ENCODE measurements at regions not wholly inside any gene's neighbourhood (a gene's known extent, or its start where the extent isn't known, plus 50 kb on each side); places are given as distances from the start of the nearest gene placed in this dataset.
"Not testable (repeated sequence)": the region's sequence is repeated elsewhere in the genome, so short reads cannot be mapped to it uniquely, and the experiment has no call there.

DNA sequence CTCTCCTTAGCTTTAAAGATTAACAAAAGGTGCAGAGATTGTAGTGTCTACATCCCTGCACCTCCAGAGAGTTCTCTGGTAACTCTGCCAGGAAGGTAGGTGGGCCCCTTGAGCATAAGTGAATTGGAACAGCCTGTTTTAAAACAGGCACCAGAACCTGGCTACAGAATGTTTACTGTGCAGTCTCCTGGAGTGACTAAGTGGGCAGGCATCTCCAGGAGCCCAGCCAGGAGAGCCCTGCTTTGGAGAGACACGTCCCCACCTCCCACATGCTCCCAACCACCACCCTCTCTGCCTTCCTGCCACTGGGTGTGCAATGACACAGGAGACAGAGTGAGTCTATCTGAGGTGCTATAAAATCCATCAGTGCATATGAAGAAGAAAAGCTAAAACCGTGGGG is 110.3 kb upstream of the EYA4 start:
- TF ChIP-seq SUZ12 (IDR thresholded peaks at IDR 0.05; ENCODE audit: extremely low read depth, insufficient read depth, insufficient read length) (no peak), YY1 (IDR thresholded peaks at IDR 0.05; ENCODE audit: insufficient read depth, insufficient read length) (no peak), ZNF274 (IDR thresholded peaks at IDR 0.05; ENCODE audit: low read depth, low read length) (no peak)
- DNase-seq (ENCODE audit: low read depth, low spot score), result no peak
- Histone ChIP-seq H3K27me3 (ENCODE audit: insufficient read depth, insufficient read length) (no peaks in the 10 kb centered on the region), H3K9ac (ENCODE audit: insufficient read length, low read depth) (no peak overlapping the region), H3K36me3 (ENCODE audit: insufficient read depth, insufficient read length, low read length) (no peaks in the 10 kb centered on the region), H3K4me3 (ENCODE audit: insufficient read length, low read depth) (no peak overlapping the region), H3K9me3 (ENCODE audit: insufficient read depth, low read length) (no peaks in the 10 kb centered on the region), H3K4me1 (ENCODE audit: insufficient read depth, insufficient read length) (no peaks in the 10 kb centered on the region)

DNA sequence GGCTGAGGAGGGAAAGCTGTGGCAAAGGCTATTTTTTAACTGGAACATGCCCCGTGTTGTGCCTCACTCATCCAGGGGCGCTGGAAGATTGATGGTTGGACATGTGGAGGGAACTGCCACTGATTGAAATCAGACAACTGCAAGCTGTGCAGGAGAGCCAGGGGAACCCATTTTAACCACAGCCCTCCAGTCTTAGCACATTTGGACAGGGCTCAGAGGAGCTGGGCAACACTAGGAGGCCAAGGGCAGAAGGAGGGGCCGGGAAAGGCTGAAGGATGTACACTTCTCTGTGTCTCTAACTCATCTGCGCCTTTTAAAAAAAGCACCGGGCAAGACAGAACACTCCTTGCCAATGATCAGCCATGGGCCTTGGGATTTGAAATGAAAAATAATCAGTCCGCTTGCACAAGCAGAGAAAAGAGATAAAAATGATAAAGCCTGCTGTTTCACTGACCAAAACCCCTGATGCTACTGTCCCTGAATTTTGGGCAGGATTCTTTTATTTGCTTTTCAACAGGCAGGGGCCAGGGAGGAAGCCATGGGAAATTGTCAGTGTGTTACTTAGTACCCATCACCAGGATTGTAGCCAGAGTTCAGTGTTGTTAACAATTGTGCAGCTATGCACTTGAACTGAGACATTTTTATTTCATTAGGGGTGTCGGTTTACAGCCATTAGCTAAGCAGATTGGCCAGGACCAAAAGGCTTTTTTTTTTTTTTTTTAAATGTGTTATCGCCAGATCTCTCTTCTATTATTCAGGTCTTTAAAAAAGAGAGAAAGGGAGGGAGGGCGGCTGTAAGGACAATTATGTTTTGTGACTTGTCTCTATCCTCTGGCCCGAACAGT is 109.3 kb upstream of the EYA4 start:
- Histone ChIP-seq H3K4me3 (ENCODE audit: insufficient read length, low read depth) (no peak overlapping the region), H3K9ac (ENCODE audit: insufficient read length, low read depth) (no peak overlapping the region), H3K36me3 (ENCODE audit: insufficient read depth, insufficient read length, low read length) (no peaks in the 10 kb centered on the region), H3K4me1 (ENCODE audit: insufficient read depth, insufficient read length) (no peaks in the 10 kb centered on the region), H3K9me3 (ENCODE audit: insufficient read depth, low read length) (no peaks in the 10 kb centered on the region), H3K27me3 (ENCODE audit: insufficient read depth, insufficient read length) (no peaks in the 10 kb centered on the region)
- TF ChIP-seq YY1 (IDR thresholded peaks at IDR 0.05; ENCODE audit: insufficient read depth, insufficient read length) (no peak), ZNF274 (IDR thresholded peaks at IDR 0.05; ENCODE audit: low read depth, low read length) (no peak), SUZ12 (IDR thresholded peaks at IDR 0.05; ENCODE audit: extremely low read depth, insufficient read depth, insufficient read length) (no peak)
- no peak for DNase-seq (ENCODE audit: low read depth, low spot score)

DNA sequence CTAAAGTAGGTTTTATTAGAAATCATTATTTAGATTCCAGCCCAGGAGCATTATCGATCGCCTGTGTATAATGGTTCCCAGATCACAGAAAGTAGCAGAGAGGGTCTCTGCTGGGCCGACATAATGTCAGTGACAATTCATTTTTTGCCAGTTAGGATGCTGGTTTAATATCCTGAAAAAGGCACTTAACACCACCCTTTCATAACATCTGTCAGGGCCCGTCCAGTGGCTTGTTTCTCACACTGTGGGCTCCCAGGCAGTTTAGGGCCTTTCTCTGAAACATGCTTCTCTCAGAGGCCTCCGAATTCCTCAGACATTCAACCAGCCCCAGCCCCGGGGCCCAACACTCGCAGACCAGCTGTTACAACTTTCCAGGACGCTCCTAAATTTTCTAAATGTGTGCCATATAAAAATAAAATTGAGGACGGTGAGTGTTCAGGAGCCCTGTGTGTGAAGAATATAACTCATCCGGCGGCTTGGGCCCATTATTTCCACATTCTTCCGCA is 108.6 kb upstream of the EYA4 start:
- Histone ChIP-seq H3K27me3 (ENCODE audit: insufficient read depth, insufficient read length) (no peaks in the 10 kb centered on the region), H3K36me3 (ENCODE audit: insufficient read depth, insufficient read length, low read length) (no peaks in the 10 kb centered on the region), H3K9ac (ENCODE audit: insufficient read length, low read depth) (no peak overlapping the region), H3K4me3 (ENCODE audit: insufficient read length, low read depth) (no peak overlapping the region), H3K4me1 (ENCODE audit: insufficient read depth, insufficient read length) (no peaks in the 10 kb centered on the region), H3K9me3 (ENCODE audit: insufficient read depth, low read length) (no peaks in the 10 kb centered on the region)
- TF ChIP-seq ZNF274 (IDR thresholded peaks at IDR 0.05; ENCODE audit: low read depth, low read length) (no peak), YY1 (IDR thresholded peaks at IDR 0.05; ENCODE audit: insufficient read depth, insufficient read length) (no peak), SUZ12 (IDR thresholded peaks at IDR 0.05; ENCODE audit: extremely low read depth, insufficient read depth, insufficient read length) (no peak)
- no peak for DNase-seq (ENCODE audit: low read depth, low spot score)

DNA sequence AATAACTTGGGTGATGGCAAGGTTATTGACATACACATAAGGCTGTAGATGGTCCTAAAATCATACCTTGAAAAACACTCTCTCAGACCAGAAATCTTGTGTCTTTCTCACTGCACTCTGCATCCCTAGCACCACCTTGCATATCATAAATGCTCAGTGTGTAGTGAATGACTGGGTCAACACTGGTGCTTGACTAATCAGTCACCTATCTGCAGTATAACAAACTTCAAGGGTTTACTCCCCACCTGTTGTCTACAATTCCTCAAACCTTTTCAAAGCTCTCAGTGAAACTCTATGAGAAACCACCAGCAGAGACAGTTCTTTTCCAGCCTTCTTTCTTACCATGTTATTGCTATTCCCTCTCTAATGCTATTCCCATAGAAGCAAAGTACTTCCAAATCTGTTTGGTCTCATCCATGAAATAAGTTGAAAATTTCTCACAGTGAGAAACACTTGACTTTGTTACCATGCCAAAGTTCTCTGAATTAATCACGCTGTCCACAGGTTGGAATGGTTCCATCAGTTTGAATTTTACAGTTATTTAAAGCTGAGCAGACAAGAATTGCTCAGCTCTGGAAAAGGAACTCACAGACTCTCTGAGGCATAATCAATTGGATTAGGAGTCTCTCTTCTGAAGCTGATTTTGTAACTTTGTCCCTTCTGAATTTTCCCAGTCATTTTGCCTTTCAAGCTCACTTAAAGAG is 104.8 kb upstream of the EYA4 start:
- Histone ChIP-seq H3K9ac (ENCODE audit: insufficient read length, low read depth) (no peak overlapping the region), H3K4me3 (ENCODE audit: insufficient read length, low read depth) (no peak overlapping the region), H3K4me1 (ENCODE audit: insufficient read depth, insufficient read length) (no peaks in the 10 kb centered on the region), H3K9me3 (ENCODE audit: insufficient read depth, low read length) (no peaks in the 10 kb centered on the region), H3K27me3 (ENCODE audit: insufficient read depth, insufficient read length) (no peaks in the 10 kb centered on the region), H3K36me3 (ENCODE audit: insufficient read depth, insufficient read length, low read length) (no peaks in the 10 kb centered on the region)
- TF ChIP-seq ZNF274 (IDR thresholded peaks at IDR 0.05; ENCODE audit: low read depth, low read length), result no peak
- TF ChIP-seq SUZ12 (IDR thresholded peaks at IDR 0.05; ENCODE audit: extremely low read depth, insufficient read depth, insufficient read length), result no peak
- TF ChIP-seq YY1 (IDR thresholded peaks at IDR 0.05; ENCODE audit: insufficient read depth, insufficient read length), result no peak
- DNase-seq (ENCODE audit: low read depth, low spot score), result no peak

DNA sequence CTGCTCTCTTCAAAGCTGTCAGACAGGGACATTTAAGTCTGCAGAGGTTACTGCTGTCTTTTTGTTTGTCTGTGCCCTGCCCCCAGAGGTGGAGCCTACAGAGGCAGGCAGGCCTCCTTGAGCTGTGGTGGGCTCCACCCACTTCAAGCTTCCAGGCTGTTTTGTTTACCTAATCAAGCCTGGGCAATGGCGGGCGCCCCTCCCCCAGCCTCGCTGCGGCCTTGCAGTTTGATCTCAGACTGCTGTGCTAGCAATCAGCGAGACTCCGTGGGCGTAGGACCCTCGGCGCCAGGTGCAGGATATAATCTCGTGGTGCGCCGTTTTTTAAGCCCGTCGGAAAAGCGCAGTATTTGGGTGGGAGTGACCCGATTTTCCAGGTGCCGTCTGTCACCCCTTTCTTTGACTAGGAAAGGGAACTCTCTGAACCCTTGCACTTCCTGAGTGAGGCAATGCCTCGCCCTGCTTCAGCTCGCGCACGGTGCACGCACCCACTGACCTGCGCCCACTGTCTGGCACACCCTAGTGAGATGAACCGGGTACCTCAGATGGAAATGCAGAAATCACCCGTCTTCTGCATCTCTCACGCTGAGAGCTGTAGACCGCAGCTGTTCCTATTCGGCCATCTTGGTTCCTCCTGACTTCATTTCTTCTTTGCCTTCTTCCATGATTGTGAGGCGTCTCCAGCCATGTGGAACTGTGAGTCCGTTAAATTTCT is 93.5 kb upstream of the EYA4 start:
- not testable (repeated sequence) for H3K9ac ChIP-seq (ENCODE audit: insufficient read length, low read depth); H3K4me1 ChIP-seq (ENCODE audit: insufficient read depth, insufficient read length); H3K36me3 ChIP-seq (ENCODE audit: insufficient read depth, insufficient read length, low read length); H3K9me3 ChIP-seq (ENCODE audit: insufficient read depth, low read length); H3K4me3 ChIP-seq (ENCODE audit: insufficient read length, low read depth); H3K27me3 ChIP-seq (ENCODE audit: insufficient read depth, insufficient read length); DNase-seq (ENCODE audit: low read depth, low spot score)

DNA sequence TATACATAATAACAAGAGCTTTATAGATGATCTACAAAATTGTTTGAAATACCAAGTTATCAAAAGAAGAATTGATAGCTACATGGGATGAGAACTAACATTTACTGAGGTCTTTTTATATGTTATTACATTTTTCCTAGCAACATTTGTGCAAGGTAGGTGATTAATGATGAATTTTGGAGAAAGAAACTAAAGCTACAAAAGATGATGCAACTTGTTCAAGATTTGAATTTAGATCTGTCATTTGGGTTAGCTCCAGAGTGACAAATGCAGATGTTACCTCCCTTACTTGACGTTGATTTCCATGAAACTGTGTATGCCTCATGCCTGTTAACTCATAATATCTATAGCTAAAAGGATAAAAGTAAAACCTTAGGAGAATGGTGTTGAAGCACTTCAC is 84.5 kb upstream of the EYA4 start:
- H3K36me3 ChIP-seq (ENCODE audit: insufficient read depth, insufficient read length, low read length), result no peaks in the 10 kb centered on the region
- H3K27me3 ChIP-seq (ENCODE audit: insufficient read depth, insufficient read length), result no peaks in the 10 kb centered on the region
- H3K4me1 ChIP-seq (ENCODE audit: insufficient read depth, insufficient read length), result no peaks in the 10 kb centered on the region
- no peak for DNase-seq (ENCODE audit: low read depth, low spot score)
- TF ChIP-seq SUZ12 (IDR thresholded peaks at IDR 0.05; ENCODE audit: extremely low read depth, insufficient read depth, insufficient read length) (no peak), ZNF274 (IDR thresholded peaks at IDR 0.05; ENCODE audit: low read depth, low read length) (no peak), YY1 (IDR thresholded peaks at IDR 0.05; ENCODE audit: insufficient read depth, insufficient read length) (no peak)
- no peak overlapping the region for H3K4me3 ChIP-seq (ENCODE audit: insufficient read length, low read depth)
- H3K9me3 ChIP-seq (ENCODE audit: insufficient read depth, low read length), result no peaks in the 10 kb centered on the region
- H3K9ac ChIP-seq (ENCODE audit: insufficient read length, low read depth), result no peak overlapping the region

DNA sequence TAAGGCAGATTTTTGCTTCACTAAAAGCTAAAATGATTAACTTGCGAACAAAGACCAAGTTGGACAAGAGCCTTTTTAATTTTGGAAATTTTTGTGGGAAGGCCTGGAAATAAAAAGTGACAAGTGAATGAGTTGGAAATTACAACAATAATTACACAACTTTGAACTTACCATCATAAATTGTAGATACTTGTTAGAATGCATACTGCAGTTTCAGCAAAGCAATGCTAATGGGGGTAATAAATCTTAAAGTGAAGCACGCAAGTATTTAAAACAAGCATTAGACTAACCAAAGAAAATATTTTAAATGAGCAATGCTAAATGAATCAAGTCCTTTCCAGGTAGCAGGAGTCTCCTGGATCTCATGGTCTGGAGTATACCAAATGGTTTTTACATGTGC is 83.2 kb upstream of the EYA4 start:
- Histone ChIP-seq H3K36me3 (ENCODE audit: insufficient read depth, insufficient read length, low read length) (no peaks in the 10 kb centered on the region), H3K27me3 (ENCODE audit: insufficient read depth, insufficient read length) (no peaks in the 10 kb centered on the region), H3K4me1 (ENCODE audit: insufficient read depth, insufficient read length) (no peaks in the 10 kb centered on the region), H3K4me3 (ENCODE audit: insufficient read length, low read depth) (no peak overlapping the region), H3K9ac (ENCODE audit: insufficient read length, low read depth) (no peak overlapping the region), H3K9me3 (ENCODE audit: insufficient read depth, low read length) (no peaks in the 10 kb centered on the region)
- no peak for DNase-seq (ENCODE audit: low read depth, low spot score)
- TF ChIP-seq YY1 (IDR thresholded peaks at IDR 0.05; ENCODE audit: insufficient read depth, insufficient read length) (no peak), ZNF274 (IDR thresholded peaks at IDR 0.05; ENCODE audit: low read depth, low read length) (no peak), SUZ12 (IDR thresholded peaks at IDR 0.05; ENCODE audit: extremely low read depth, insufficient read depth, insufficient read length) (no peak)

Measured in NT2/D1 (cell line).